ENCODE measurements at regions not wholly inside any gene's neighbourhood (a gene's known extent, or its start where the extent isn't known, plus 50 kb on each side); places are given as distances from the start of the nearest gene placed in this dataset.

GRCh38 chr3:194987571-194988494, 283.1 kb downstream of the XXYLT1 start:
- no peak for DNase-seq (ENCODE audit: extremely low read depth, low read depth)
- TF ChIP-seq CTCF (IDR thresholded peaks at IDR 0.05; ENCODE audit: low read depth, low read length), result no peak

- TF ChIP-seq CTCF (IDR thresholded peaks at IDR 0.05; ENCODE audit: low read depth, low read length), result no peak
- no peak for DNase-seq (ENCODE audit: extremely low read depth, low read depth)
These were observed 282.3 kb downstream of the XXYLT1 start for GRCh38 chr3:194988495-194989165.

- no peak for TF ChIP-seq CTCF (IDR thresholded peaks at IDR 0.05; ENCODE audit: low read depth, low read length)
- DNase-seq (ENCODE audit: extremely low read depth, low read depth), result no peak
These were observed 281.7 kb downstream of the XXYLT1 start for GRCh38 chr3:194989241-194989640.

- DNase-seq (ENCODE audit: extremely low read depth, low read depth), result no peak
- TF ChIP-seq CTCF (IDR thresholded peaks at IDR 0.05; ENCODE audit: low read depth, low read length), result no peak
These were observed 280.3 kb downstream of the XXYLT1 start for GRCh38 chr3:194990454-194991337.

- DNase-seq (ENCODE audit: extremely low read depth, low read depth), result no peak
- TF ChIP-seq CTCF (IDR thresholded peaks at IDR 0.05; ENCODE audit: low read depth, low read length), result no peak
These were observed 279.7 kb downstream of the XXYLT1 start for GRCh38 chr3:194991338-194991654.

- DNase-seq (ENCODE audit: extremely low read depth, low read depth), result no peak
- no peak for TF ChIP-seq CTCF (IDR thresholded peaks at IDR 0.05; ENCODE audit: low read depth, low read length)
These were observed 277.1 kb downstream of the XXYLT1 start for GRCh38 chr3:194993896-194994295.

Measured in AG09319 (cell line).